GM12874 (cell line): ENCODE measurements at regions not wholly inside any gene's neighbourhood (a gene's known extent, or its start where the extent isn't known, plus 50 kb on each side); places are given as distances from the start of the nearest gene placed in this dataset.

ENCODE experiments used
- TF ChIP-seq, protein P1 (sequence below): IDR thresholded peaks from 2 replicates; pipeline ENCODE4 v1.5.1; 2011; ENCODE audit warnings: low read depth, mild to moderate bottlenecking, control low read depth, low read length, moderate library complexity; ENCODE audit not compliant: insufficient read depth

DNA sequence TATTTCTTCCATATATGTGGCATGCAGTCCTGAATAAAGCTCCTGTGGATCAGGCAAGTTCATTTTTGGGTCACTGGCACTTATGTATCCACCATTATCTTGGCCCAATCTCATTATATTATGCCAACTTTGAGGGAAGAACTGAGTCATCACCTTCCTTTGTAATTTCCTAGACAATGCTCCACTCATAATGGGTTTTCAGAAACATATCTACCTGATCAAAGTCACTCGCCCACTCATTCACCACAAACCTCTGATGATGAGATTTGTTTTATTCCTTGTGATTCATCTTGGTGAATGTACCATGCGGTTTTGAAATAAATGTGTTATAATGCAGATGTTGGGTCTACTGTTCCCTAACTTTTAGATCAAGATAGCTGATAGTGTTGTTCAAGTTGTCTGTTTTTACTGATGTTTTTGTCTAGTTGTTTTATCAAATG lies 525.8 kb downstream of the KIF20B start:
- TF ChIP-seq, protein P1, sequence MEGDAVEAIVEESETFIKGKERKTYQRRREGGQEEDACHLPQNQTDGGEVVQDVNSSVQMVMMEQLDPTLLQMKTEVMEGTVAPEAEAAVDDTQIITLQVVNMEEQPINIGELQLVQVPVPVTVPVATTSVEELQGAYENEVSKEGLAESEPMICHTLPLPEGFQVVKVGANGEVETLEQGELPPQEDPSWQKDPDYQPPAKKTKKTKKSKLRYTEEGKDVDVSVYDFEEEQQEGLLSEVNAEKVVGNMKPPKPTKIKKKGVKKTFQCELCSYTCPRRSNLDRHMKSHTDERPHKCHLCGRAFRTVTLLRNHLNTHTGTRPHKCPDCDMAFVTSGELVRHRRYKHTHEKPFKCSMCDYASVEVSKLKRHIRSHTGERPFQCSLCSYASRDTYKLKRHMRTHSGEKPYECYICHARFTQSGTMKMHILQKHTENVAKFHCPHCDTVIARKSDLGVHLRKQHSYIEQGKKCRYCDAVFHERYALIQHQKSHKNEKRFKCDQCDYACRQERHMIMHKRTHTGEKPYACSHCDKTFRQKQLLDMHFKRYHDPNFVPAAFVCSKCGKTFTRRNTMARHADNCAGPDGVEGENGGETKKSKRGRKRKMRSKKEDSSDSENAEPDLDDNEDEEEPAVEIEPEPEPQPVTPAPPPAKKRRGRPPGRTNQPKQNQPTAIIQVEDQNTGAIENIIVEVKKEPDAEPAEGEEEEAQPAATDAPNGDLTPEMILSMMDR, result no peak

DNA sequence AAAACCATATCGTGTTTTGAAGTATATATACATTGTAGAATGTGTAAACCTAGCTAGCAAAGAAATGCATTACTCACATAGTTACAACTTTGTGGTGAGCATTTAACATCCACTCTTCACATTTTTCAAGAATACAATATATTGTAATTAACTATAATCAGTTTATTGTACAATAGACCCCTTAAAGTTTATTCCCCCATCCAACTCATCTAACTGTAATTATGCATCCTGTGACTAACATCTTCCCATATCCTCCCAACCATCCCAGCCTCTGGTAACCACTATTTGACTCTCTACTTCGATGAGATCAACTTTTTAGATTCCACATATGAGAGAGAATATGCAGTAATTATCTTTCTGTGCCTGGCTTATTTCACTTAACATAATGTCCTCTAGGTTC lies 526.4 kb downstream of the KIF20B start:
- TF ChIP-seq, protein P1, result no peak

DNA sequence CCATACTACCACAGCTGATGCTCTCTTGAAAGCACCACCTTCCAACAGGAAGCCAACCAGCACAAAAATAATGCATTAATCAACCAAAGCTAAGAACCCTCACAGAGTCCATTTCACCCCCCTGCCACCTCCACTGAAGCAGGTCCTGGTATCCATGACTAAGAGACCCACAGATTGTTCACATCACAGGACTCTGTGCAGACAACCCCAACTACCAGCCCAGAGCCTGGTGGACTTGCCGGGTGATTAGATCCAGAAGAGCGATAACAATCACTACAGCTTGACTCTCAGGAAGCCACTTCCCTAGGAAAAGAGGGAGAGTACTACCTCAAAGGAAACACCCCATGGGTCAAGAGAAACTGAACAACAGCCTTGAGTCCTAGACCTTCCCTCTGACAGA lies 528.1 kb downstream of the KIF20B start:
- TF ChIP-seq, protein P1, result no peak

DNA sequence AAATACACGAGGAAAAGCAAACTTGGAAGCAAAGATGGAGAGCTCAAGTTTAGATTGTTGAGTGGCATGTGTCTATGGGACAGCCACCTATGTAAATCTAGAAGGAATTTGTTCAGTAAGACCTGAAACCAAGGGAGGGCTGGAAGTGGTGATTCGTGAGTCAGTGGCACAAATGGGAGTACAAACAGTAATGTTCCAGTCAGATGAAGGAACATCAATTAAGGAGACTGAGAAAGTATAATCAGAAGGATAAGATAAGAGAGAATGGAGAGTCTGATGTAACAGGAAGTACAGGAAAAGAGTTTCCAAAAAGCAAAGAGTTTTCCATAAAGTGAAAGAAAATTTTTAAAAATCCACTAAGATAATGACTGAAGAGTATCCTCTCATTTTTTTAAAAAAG lies 544.2 kb downstream of the KIF20B start:
- TF ChIP-seq, protein P1, result no peak

DNA sequence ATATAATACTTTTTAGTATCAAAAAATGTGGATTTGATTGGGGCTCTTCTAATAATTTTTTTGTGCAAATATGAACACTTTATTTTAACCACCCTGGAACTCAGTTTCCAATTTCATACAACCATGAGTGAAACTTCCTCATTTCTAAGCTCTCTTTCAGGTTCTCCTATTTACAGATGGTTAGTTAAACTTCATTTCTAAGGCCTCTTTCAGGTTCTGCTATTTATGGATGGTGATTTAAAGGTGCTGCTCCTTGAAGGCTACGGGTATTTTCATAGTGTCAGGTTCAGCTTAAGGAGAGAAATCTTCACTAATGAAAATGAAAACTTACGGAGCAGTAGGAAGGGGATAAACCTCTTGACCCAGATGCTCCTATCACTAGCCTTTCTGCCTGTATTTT lies 568.3 kb downstream of the KIF20B start:
- TF ChIP-seq, protein P1, result no peak

DNA sequence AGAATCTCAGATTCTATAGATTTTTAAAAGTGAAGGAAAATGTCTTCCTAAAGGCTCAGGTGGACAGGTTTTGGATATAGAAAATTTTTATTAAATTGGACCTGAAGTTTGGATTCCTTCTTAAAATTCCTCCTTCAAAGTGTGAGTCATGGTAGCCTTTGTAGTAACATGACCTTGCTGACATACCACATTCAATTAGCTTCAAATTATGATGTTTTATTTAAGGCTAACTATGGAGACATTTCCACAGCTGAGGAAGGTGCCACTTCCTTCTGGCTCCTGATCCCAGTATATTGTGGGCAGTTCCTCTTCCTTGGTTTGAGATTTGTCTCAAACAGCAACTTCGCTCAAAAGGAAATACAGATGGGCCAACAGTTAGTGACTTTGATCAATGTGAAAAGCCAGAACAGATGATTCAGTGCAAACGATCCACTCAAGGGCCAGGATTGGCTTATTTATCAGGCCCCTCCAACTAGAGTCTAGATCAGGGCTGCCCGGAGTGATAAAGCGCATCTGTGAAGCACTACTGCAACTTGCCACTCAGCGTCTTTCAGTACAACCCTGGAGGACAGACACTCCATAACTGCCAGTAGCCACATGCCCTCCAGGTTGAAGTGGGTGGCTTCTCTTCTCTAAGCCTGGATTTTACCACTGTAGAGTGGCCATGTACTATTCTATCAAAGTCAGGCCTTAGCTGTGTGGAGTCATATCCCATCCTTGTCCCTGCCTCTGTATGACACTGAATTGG lies 573.5 kb downstream of the KIF20B start:
- TF ChIP-seq, protein P1, result no peak

DNA sequence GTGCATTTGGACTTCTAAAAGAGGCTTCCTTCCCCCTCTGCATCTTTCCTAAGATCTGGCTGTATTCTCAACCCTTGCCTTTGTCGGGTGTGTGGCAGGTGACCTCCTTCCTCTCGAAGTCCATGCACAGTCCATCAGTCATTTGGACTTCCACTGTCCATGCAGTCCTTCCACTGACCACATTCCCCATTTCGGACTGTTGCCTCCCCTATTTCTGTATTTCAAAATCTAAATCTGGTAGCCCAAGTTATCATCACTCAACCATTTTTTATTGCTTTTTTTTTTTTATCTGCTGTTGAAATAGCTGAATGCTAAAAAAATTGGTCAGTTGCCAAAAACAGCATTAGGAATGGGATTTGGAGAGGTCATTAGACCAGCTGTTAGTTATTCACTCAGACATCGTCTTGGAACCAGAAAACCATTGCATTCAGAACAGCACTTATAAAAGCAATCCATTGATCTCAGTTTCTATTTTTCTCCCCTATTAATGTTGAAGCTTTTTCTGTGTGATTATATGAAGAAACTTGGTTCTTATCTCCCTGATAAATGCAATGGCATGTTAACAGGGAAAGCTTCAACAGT lies 575.6 kb downstream of the KIF20B start:
- TF ChIP-seq, protein P1, result no peak
